NCI-H460 (cell line): ENCODE measurements at regions not wholly inside any gene's neighbourhood (a gene's known extent, or its start where the extent isn't known, plus 50 kb on each side); places are given as distances from the start of the nearest gene placed in this dataset.

Experiments
- DNase-seq: peaks from one replicate; pipeline ENCODE4 v3.0.0-alpha.2; 2016; ENCODE audit warnings: low read depth; ENCODE audit errors: extremely low read depth

DNA sequence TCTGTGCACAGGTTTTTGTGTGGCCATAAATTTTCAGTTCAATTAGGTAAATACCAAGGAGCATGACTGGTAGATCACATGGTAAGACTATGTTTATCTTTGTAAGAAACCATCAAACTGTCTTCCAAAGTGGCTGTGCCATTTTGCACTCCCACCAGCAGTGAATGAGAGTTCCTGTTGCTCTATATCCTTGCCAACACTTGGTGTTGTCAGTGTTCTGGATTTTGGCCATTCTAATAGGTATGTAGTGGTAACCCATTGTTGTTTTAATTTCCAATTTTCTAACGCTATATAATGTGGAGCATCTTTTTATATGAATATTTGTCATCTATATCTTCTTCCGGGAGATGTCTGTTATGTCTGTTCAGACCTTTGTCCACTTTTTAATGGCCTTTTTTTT is 51.7 kb upstream of the MED4 start:
- DNase-seq = no peak

DNA sequence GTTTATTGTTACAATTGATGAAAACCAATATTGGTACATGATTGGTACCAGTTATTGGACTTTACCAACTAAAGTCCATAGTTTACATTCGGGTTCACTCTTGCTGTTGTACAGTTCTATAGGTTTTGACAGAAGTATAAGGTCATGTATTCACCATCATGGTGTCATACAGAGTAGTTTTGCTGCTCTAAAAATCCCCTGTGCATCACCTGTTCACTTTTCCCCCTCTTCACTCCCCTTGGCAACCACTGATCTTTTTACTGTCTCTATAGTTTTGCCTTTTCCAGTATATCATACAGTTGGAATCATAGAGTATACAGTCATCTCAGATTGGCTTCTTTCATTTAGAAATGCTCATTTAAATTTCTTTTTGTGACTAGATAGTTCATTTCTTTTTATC is 51.2 kb upstream of the MED4 start:
- no peak for DNase-seq
